ENCODE measurements at regions not wholly inside any gene's neighbourhood (a gene's known extent, or its start where the extent isn't known, plus 50 kb on each side); places are given as distances from the start of the nearest gene placed in this dataset.

- DNase-seq (ENCODE audit: low read depth), result no peak
Observed at GRCh38 chr4:130183096-130183495, 1087.1 kb downstream of the C4orf33 start.

GRCh38 chr4:130183766-130184165 lies 1087.8 kb downstream of the C4orf33 start:
- DNase-seq (ENCODE audit: low read depth), result no peak

- DNase-seq (ENCODE audit: low read depth), result no peak
Observed at GRCh38 chr4:130185123-130185522, 1089.2 kb downstream of the C4orf33 start.

GRCh38 chr4:130186931-130187330 lies 1091.0 kb downstream of the C4orf33 start:
- DNase-seq (ENCODE audit: low read depth), result no peak

GRCh38 chr4:130187587-130187986 lies 1091.6 kb downstream of the C4orf33 start:
- no peak for DNase-seq (ENCODE audit: low read depth)

GRCh38 chr4:130192787-130193186 lies 1096.8 kb downstream of the C4orf33 start:
- no peak for DNase-seq (ENCODE audit: low read depth)

GRCh38 chr4:130197946-130198345 lies 1102.0 kb downstream of the C4orf33 start:
- DNase-seq (ENCODE audit: low read depth), result no peak

GRCh38 chr4:130203571-130203970 lies 1107.6 kb downstream of the C4orf33 start:
- no peak for DNase-seq (ENCODE audit: low read depth)

- peak; percentile 79 for DNase-seq (ENCODE audit: low read depth)
Observed at GRCh38 chr4:130210864-130211263, 1114.9 kb downstream of the C4orf33 start.

GRCh38 chr4:130214268-130214667 lies 1118.3 kb downstream of the C4orf33 start:
- DNase-seq (ENCODE audit: low read depth), result no peak

GRCh38 chr4:130233377-130234047 lies 1137.6 kb downstream of the C4orf33 start:
- DNase-seq (ENCODE audit: low read depth), result no peak

- DNase-seq (ENCODE audit: low read depth), result no peak
Observed at GRCh38 chr4:130238121-130238520, 1142.2 kb downstream of the C4orf33 start.

GRCh38 chr4:130249002-130249401 lies 1153.0 kb downstream of the C4orf33 start:
- DNase-seq (ENCODE audit: low read depth), result no peak

GRCh38 chr4:130257271-130257670 lies 1161.3 kb downstream of the C4orf33 start:
- no peak for DNase-seq (ENCODE audit: low read depth)

- DNase-seq (ENCODE audit: low read depth), result no peak
Observed at GRCh38 chr4:130266814-130267213, 1170.9 kb downstream of the C4orf33 start.

GRCh38 chr4:130288576-130288975 lies 1192.6 kb downstream of the C4orf33 start:
- DNase-seq (ENCODE audit: low read depth), result no peak

- DNase-seq (ENCODE audit: low read depth), result no peak
Observed at GRCh38 chr4:130293692-130294091, 1197.7 kb downstream of the C4orf33 start.

GRCh38 chr4:130296448-130296847 lies 1200.5 kb downstream of the C4orf33 start:
- DNase-seq (ENCODE audit: low read depth), result no peak

- DNase-seq (ENCODE audit: low read depth), result no peak
Observed at GRCh38 chr4:130306566-130306965, 1210.6 kb downstream of the C4orf33 start.

- no peak for DNase-seq (ENCODE audit: low read depth)
Observed at GRCh38 chr4:130309221-130309620, 1213.3 kb downstream of the C4orf33 start.

- no peak for DNase-seq (ENCODE audit: low read depth)
Observed at GRCh38 chr4:130322439-130322838, 1226.5 kb downstream of the C4orf33 start.

GRCh38 chr4:130329036-130329435 lies 1233.1 kb downstream of the C4orf33 start:
- DNase-seq (ENCODE audit: low read depth), result no peak

- no peak for DNase-seq (ENCODE audit: low read depth)
Observed at GRCh38 chr4:130333241-130333759, 1237.3 kb downstream of the C4orf33 start.

Measured in fibroblast of the conjunctiva (primary cell).